Body of pancreas (tissue), 4 donors: ENCODE measurements at regions not wholly inside any gene's neighbourhood (a gene's known extent, or its start where the extent isn't known, plus 50 kb on each side); places are given as distances from the start of the nearest gene placed in this dataset.

Experiments used
- CTCF ChIP-seq, 7 experiments: fragments of 450-650 bp in 4 of 7; fragments of 200-600 bp in 3 of 7; sonication (generic) in 3 of 7; IDR thresholded peaks; one replicate each; pipeline ENCODE4 v1.5.1; 2016 to 2019; ENCODE audit warnings: antibody characterized with exemption in 7 of 7
- POLR2A ChIP-seq, 3 donors: fragments of 450-650 bp; IDR thresholded peaks; one replicate each; pipeline ENCODE4 v1.6.1; 2016; ENCODE audit warnings: antibody characterized with exemption in 3 of 3, mild to moderate bottlenecking in 2 of 3

GRCh38 chr4:160563552-160564282 lies 1460.8 kb downstream of the RAPGEF2 start:
- TF ChIP-seq CTCF (IDR thresholded peaks at IDR 0.05) (no peak), POLR2A (IDR thresholded peaks at IDR 0.05) (no peak)
